Left lobe of liver (tissue), 2 donors: ENCODE measurements at regions not wholly inside any gene's neighbourhood (a gene's known extent, or its start where the extent isn't known, plus 50 kb on each side); places are given as distances from the start of the nearest gene placed in this dataset.

ENCODE experiments used
- ATAC-seq: fragments of 200-7000 bp; cut with Tn5 transposase; one replicate; pipeline ENCODE4 v1.9.1; 2020; ENCODE audit warnings: mild to moderate bottlenecking, moderate library complexity
- DNase-seq: peaks from one replicate; pipeline ENCODE4 v3.0.0-alpha.2; 2020; ENCODE audit warnings: low spot score
- donor health status: DM: no; HTN: no; CAD: no; lungs with moderate emphysema.
- donor health status: DM: no; HTN: yes; CAD: no.

- DNase-seq (no peak), ATAC-seq (no peak)
Measured at GRCh38 chr18:4653418-4653817, 198.3 kb upstream of the DLGAP1 start.

GRCh38 chr18:4641771-4642368 is 186.8 kb upstream of the DLGAP1 start:
- no peak for ATAC-seq
- no peak for DNase-seq

- DNase-seq (no peak), ATAC-seq (no peak)
Measured at GRCh38 chr18:4640349-4641012, 185.4 kb upstream of the DLGAP1 start.

- ATAC-seq: no peak
- no peak for DNase-seq
Measured at GRCh38 chr18:4639628-4640310, 184.7 kb upstream of the DLGAP1 start.

GRCh38 chr18:4638680-4639079 is 183.6 kb upstream of the DLGAP1 start:
- DNase-seq (no peak), ATAC-seq (no peak)

- ATAC-seq: no peak
- DNase-seq: no peak
Measured at GRCh38 chr18:4637876-4638275, 182.8 kb upstream of the DLGAP1 start.

GRCh38 chr18:4636967-4637366 is 181.9 kb upstream of the DLGAP1 start:
- ATAC-seq: no peak
- DNase-seq: no peak

GRCh38 chr18:4631239-4631638 is 176.1 kb upstream of the DLGAP1 start:
- ATAC-seq: no peak
- no peak for DNase-seq

GRCh38 chr18:4605212-4605611 is 150.1 kb upstream of the DLGAP1 start:
- DNase-seq (no peak), ATAC-seq (no peak)

GRCh38 chr18:4603955-4604354 is 148.8 kb upstream of the DLGAP1 start:
- no peak for DNase-seq
- no peak for ATAC-seq

- DNase-seq (no peak), ATAC-seq (no peak)
Measured at GRCh38 chr18:4599312-4599711, 144.2 kb upstream of the DLGAP1 start.

GRCh38 chr18:4597301-4597700 is 142.2 kb upstream of the DLGAP1 start:
- ATAC-seq: no peak
- DNase-seq: no peak

GRCh38 chr18:4593895-4594294 is 138.8 kb upstream of the DLGAP1 start:
- no peak for DNase-seq
- ATAC-seq: no peak

GRCh38 chr18:4593459-4593858 is 138.4 kb upstream of the DLGAP1 start:
- DNase-seq (no peak), ATAC-seq (no peak)

GRCh38 chr18:4589056-4589800 is 134.1 kb upstream of the DLGAP1 start:
- DNase-seq: no peak
- ATAC-seq: peak; percentile 98

GRCh38 chr18:4587204-4587603 is 132.1 kb upstream of the DLGAP1 start:
- DNase-seq (no peak), ATAC-seq (no peak)

- DNase-seq (no peak), ATAC-seq (no peak)
Measured at GRCh38 chr18:4586731-4587130, 131.6 kb upstream of the DLGAP1 start.

- ATAC-seq (no peak), DNase-seq (no peak)
Measured at GRCh38 chr18:4582431-4583335, 127.6 kb upstream of the DLGAP1 start.

GRCh38 chr18:4581966-4582365 is 126.9 kb upstream of the DLGAP1 start:
- DNase-seq (no peak), ATAC-seq (no peak)

- no peak for DNase-seq
- no peak for ATAC-seq
Measured at GRCh38 chr18:4578449-4578848, 123.3 kb upstream of the DLGAP1 start.

- ATAC-seq (no peak), DNase-seq (no peak)
Measured at GRCh38 chr18:4573735-4574134, 118.6 kb upstream of the DLGAP1 start.
